ENCODE measurements at regions not wholly inside any gene's neighbourhood (a gene's known extent, or its start where the extent isn't known, plus 50 kb on each side); places are given as distances from the start of the nearest gene placed in this dataset.

- DNase-seq (ENCODE audit: low read depth in 4 of 4, low spot score in 2 of 4): no peak
Observed at GRCh38 chr6:90436403-90436802, 139.8 kb upstream of the BACH2 start.

GRCh38 chr6:90435207-90435899, 138.7 kb upstream of the BACH2 start:
- no peak for DNase-seq (ENCODE audit: low read depth in 4 of 4, low spot score in 2 of 4)

GRCh38 chr6:90434094-90434493, 137.5 kb upstream of the BACH2 start:
- DNase-seq (ENCODE audit: low read depth in 4 of 4, low spot score in 2 of 4): no peak

- no peak for DNase-seq (ENCODE audit: low read depth in 4 of 4, low spot score in 2 of 4)
Observed at GRCh38 chr6:90432937-90433336, 136.3 kb upstream of the BACH2 start.

- no peak for DNase-seq (ENCODE audit: low read depth in 4 of 4, low spot score in 2 of 4)
Observed at GRCh38 chr6:90432041-90432775, 135.6 kb upstream of the BACH2 start.

GRCh38 chr6:90431576-90431975, 134.9 kb upstream of the BACH2 start:
- DNase-seq (ENCODE audit: low read depth in 4 of 4, low spot score in 2 of 4): no peak

- no peak for DNase-seq (ENCODE audit: low read depth in 4 of 4, low spot score in 2 of 4)
Observed at GRCh38 chr6:90429713-90430112, 133.1 kb upstream of the BACH2 start.

GRCh38 chr6:90428514-90428913, 131.9 kb upstream of the BACH2 start:
- no peak for DNase-seq (ENCODE audit: low read depth in 4 of 4, low spot score in 2 of 4)

- DNase-seq (ENCODE audit: low read depth in 4 of 4, low spot score in 2 of 4): no peak
Observed at GRCh38 chr6:90425161-90425641, 128.6 kb upstream of the BACH2 start.

- no peak for DNase-seq (ENCODE audit: low read depth in 4 of 4, low spot score in 2 of 4)
Observed at GRCh38 chr6:90424580-90424979, 127.9 kb upstream of the BACH2 start.

GRCh38 chr6:90421666-90422065, 125.0 kb upstream of the BACH2 start:
- DNase-seq (ENCODE audit: low read depth in 4 of 4, low spot score in 2 of 4): no peak

- no peak for DNase-seq (ENCODE audit: low read depth in 4 of 4, low spot score in 2 of 4)
Observed at GRCh38 chr6:90420500-90420899, 123.9 kb upstream of the BACH2 start.

- no peak for DNase-seq (ENCODE audit: low read depth in 4 of 4, low spot score in 2 of 4)
Observed at GRCh38 chr6:90417385-90417784, 120.7 kb upstream of the BACH2 start.

GRCh38 chr6:90416322-90416721, 119.7 kb upstream of the BACH2 start:
- no peak for DNase-seq (ENCODE audit: low read depth in 4 of 4, low spot score in 2 of 4)

GRCh38 chr6:90415178-90415577, 118.5 kb upstream of the BACH2 start:
- no peak for DNase-seq (ENCODE audit: low read depth in 4 of 4, low spot score in 2 of 4)

- no peak for DNase-seq (ENCODE audit: low read depth in 4 of 4, low spot score in 2 of 4)
Observed at GRCh38 chr6:90414352-90414751, 117.7 kb upstream of the BACH2 start.

- DNase-seq (ENCODE audit: low read depth in 4 of 4, low spot score in 2 of 4): peak in 1 of 4 donors; percentile 63
Observed at GRCh38 chr6:90413867-90414266, 117.2 kb upstream of the BACH2 start.

GRCh38 chr6:90413396-90413795, 116.8 kb upstream of the BACH2 start:
- DNase-seq (ENCODE audit: low read depth in 4 of 4, low spot score in 2 of 4): no peak

- DNase-seq (ENCODE audit: low read depth in 4 of 4, low spot score in 2 of 4): no peak
Observed at GRCh38 chr6:90412538-90413369, 116.1 kb upstream of the BACH2 start.

GRCh38 chr6:90411292-90411781, 114.7 kb upstream of the BACH2 start:
- no peak for DNase-seq (ENCODE audit: low read depth in 4 of 4, low spot score in 2 of 4)

- DNase-seq (ENCODE audit: low read depth in 4 of 4, low spot score in 2 of 4): no peak
Observed at GRCh38 chr6:90409700-90410099, 113.1 kb upstream of the BACH2 start.

Measured in left renal cortex interstitium (tissue), 4 donors.